Keratinocyte (primary cell): ENCODE measurements at regions not wholly inside any gene's neighbourhood (a gene's known extent, or its start where the extent isn't known, plus 50 kb on each side); places are given as distances from the start of the nearest gene placed in this dataset.
"Not testable (repeated sequence)": the region's sequence is repeated elsewhere in the genome, so short reads cannot be mapped to it uniquely, and the experiment has no call there.

ENCODE experiments used
- DNase-seq: peaks from one replicate; pipeline ENCODE4 v3.0.0-alpha.2; 2011; ENCODE audit warnings: low read depth, missing footprints, low spot score
- FAIRE-seq: peaks from 2 replicates; lab custom pipeline; 2011; peaks lifted over from hg19 to GRCh38; lab: Jason Lieb, UNC
- H2AFZ ChIP-seq: 2 replicates; pipeline ENCODE4 v1.6.0; 2012; ENCODE audit warnings: low read length, control low read depth, inconsistent platforms; ENCODE audit not compliant: control insufficient read depth
- H3K27ac ChIP-seq: 2 replicates; pipeline ENCODE4 v1.5.1; 2011; ENCODE audit warnings: low read length; ENCODE audit not compliant: control insufficient read depth, insufficient read depth
- H3K27me3 ChIP-seq: 3 replicates; pipeline ENCODE4 v1.6.0; 2011; ENCODE audit warnings: low read length; ENCODE audit not compliant: control insufficient read depth, insufficient read depth; ENCODE audit errors: extremely low read depth
- H3K36me3 ChIP-seq, 2 experiments: 2 replicates in 1 of 2; 3 replicates in 1 of 2; pipeline ENCODE4 v1.5.1; 2011; ENCODE audit warnings: low read length in 2 of 2, mild to moderate bottlenecking in 1 of 2; ENCODE audit not compliant: control insufficient read depth in 2 of 2, insufficient read depth in 2 of 2; ENCODE audit errors: extremely low read depth in 1 of 2
- H3K4me1 ChIP-seq: 3 replicates; pipeline ENCODE4 v1.5.1; 2011; ENCODE audit warnings: low read length; ENCODE audit not compliant: control insufficient read depth, insufficient read depth; ENCODE audit errors: extremely low read depth
- H3K4me2 ChIP-seq: 3 replicates; pipeline ENCODE4 v1.6.0; 2011; ENCODE audit warnings: low read depth, low read length; ENCODE audit not compliant: control insufficient read depth, insufficient read depth; ENCODE audit errors: extremely low read depth
- H3K4me3 ChIP-seq, 3 experiments: fragments of 200-600 bp in 1 of 3; sonication (generic) in 1 of 3; 2 replicates in 2 of 3; 3 replicates in 1 of 3; pipeline ENCODE4 v1.5.1; 2011 to 2016; ENCODE audit warnings: low read length in 3 of 3, mild to moderate bottlenecking in 3 of 3, control low read depth in 2 of 3, inconsistent platforms in 1 of 3, low read depth in 1 of 3, mixed read lengths in 1 of 3, mixed run types in 1 of 3, moderate library complexity in 1 of 3; ENCODE audit not compliant: control insufficient read depth in 2 of 3, insufficient read depth in 2 of 3; ENCODE audit errors: extremely low read depth in 1 of 3
- H3K79me2 ChIP-seq: 2 replicates; pipeline ENCODE4 v1.6.0; 2012; ENCODE audit warnings: low read length; ENCODE audit not compliant: control insufficient read depth, insufficient read depth
- H3K9ac ChIP-seq: 3 replicates; pipeline ENCODE4 v1.6.0; 2011; ENCODE audit warnings: low read length; ENCODE audit not compliant: control insufficient read depth, insufficient read depth; ENCODE audit errors: extremely low read depth
- H3K9me1 ChIP-seq: 3 replicates; pipeline ENCODE4 v1.6.0; 2011; ENCODE audit warnings: low read length; ENCODE audit not compliant: control insufficient read depth, insufficient read depth; ENCODE audit errors: extremely low read depth
- H3K9me3 ChIP-seq: 2 replicates; pipeline ENCODE4 v1.5.1; 2012; ENCODE audit warnings: low read depth, low read length; ENCODE audit not compliant: control insufficient read depth
- H4K20me1 ChIP-seq: 3 replicates; pipeline ENCODE4 v1.6.0; 2011; ENCODE audit warnings: low read length; ENCODE audit not compliant: control insufficient read depth, insufficient read depth; ENCODE audit errors: extremely low read depth
- EZH2 ChIP-seq: IDR thresholded peaks from one replicate; pipeline ENCODE4 v1.6.1; 2012; ENCODE audit warnings: inconsistent platforms, mild to moderate bottlenecking, low read length, moderate library complexity
- dilution Hi-C: fragments of 300-500 bp; cut with MboI; formaldehyde crosslinking; loops from one replicate; pipeline ENCODE4 v1.7.0; 2020; ENCODE audit warnings: low sequenced_read_pairs; ENCODE audit not compliant: extremely low pct_ligation_motif_present
- TF ChIP-seq, protein P1 (sequence below), 3 experiments: IDR thresholded peaks in 1 of 3; conservative IDR thresholded peaks in 1 of 3; optimal IDR thresholded peaks in 1 of 3; 2 replicates in 2 of 3; 3 replicates in 1 of 3; pipeline versions ENCODE3 to v1.5.1; 2011; ENCODE audit warnings: low read length in 3 of 3, mild to moderate bottlenecking in 3 of 3, moderate library complexity in 2 of 3, control low read depth in 1 of 3, inconsistent platforms in 1 of 3; ENCODE audit not compliant: insufficient read depth in 2 of 3; ENCODE audit errors: extremely low read depth in 1 of 3

DNA sequence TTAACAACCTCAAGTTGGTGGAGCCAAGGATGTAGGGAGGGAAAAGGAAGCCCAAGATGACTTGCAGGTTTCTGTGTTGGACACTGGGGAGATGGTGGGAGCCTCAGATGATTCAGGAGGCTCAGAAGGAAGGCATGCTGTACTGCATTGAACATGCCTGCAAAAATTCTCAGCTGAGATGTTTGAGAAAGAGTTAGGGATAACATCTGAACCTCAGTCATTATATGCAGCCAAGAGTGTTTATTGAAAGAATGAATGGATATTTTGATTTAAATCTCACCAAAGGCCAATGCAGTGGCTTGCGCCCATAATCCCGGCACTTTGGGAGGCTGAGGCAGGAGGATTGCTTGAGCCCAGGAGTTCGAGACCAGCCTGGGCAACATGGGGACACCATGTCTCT is 243.0 kb downstream of the MYCN start:
- DNase-seq, result no peak
- dilution Hi-C loops, result no loop called here
- H3K36me3 ChIP-seq, result no peaks in the 10 kb centered on the region
- no peaks in the 10 kb centered on the region for H3K4me1 ChIP-seq
- H3K9me1 ChIP-seq, result no peaks in the 10 kb centered on the region
- H4K20me1 ChIP-seq, result no peaks in the 10 kb centered on the region
- H3K4me3 ChIP-seq, result no peak overlapping the region
- no peak overlapping the region for H2AFZ ChIP-seq
- TF ChIP-seq EZH2, result no peak
- TF ChIP-seq, protein P1, sequence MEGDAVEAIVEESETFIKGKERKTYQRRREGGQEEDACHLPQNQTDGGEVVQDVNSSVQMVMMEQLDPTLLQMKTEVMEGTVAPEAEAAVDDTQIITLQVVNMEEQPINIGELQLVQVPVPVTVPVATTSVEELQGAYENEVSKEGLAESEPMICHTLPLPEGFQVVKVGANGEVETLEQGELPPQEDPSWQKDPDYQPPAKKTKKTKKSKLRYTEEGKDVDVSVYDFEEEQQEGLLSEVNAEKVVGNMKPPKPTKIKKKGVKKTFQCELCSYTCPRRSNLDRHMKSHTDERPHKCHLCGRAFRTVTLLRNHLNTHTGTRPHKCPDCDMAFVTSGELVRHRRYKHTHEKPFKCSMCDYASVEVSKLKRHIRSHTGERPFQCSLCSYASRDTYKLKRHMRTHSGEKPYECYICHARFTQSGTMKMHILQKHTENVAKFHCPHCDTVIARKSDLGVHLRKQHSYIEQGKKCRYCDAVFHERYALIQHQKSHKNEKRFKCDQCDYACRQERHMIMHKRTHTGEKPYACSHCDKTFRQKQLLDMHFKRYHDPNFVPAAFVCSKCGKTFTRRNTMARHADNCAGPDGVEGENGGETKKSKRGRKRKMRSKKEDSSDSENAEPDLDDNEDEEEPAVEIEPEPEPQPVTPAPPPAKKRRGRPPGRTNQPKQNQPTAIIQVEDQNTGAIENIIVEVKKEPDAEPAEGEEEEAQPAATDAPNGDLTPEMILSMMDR (optimal IDR thresholded peaks at IDR 0.05 in 1 of 3, IDR thresholded peaks at IDR 0.05 in 1 of 3, conservative IDR thresholded peaks at IDR 0.05 in 1 of 3; ENCODE audit: extremely low read depth in 1 of 3, insufficient read depth in 2 of 3, low read length in 3 of 3), result no peak
- H3K9ac ChIP-seq, result no peak overlapping the region
- H3K27me3 ChIP-seq, result no peaks in the 10 kb centered on the region
- no peaks in the 10 kb centered on the region for H3K79me2 ChIP-seq
- H3K9me3 ChIP-seq, result no peaks in the 10 kb centered on the region
- H3K4me2 ChIP-seq, result no peak overlapping the region
- H3K27ac ChIP-seq, result no peak overlapping the region
- FAIRE-seq, result no peak

DNA sequence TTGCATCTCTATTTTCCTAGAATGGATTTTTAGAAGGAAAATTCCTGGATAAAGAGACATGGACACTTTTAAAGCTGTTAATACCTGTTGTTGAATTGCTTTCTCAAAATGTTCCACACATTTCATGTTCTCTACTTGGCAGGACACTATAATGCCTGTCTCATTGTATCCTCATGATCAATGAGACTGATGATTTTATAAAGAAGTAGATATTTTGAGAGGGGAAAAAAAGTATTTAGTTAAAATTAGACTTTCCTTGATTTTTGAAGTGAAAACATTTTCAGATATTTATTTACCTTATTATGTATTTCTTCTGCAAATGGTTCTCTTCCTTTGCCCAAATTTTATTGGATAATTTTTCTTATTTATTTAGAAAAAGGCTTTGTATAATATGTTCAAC is 242.5 kb downstream of the MYCN start:
- TF ChIP-seq, protein P1 (optimal IDR thresholded peaks at IDR 0.05 in 1 of 3, IDR thresholded peaks at IDR 0.05 in 1 of 3, conservative IDR thresholded peaks at IDR 0.05 in 1 of 3; ENCODE audit: extremely low read depth in 1 of 3, insufficient read depth in 2 of 3, low read length in 3 of 3), result no peak
- no peak for TF ChIP-seq EZH2
- no peaks in the 10 kb centered on the region for H3K36me3 ChIP-seq
- no peak overlapping the region for H3K4me3 ChIP-seq
- DNase-seq, result no peak
- H3K4me1 ChIP-seq, result no peaks in the 10 kb centered on the region
- H4K20me1 ChIP-seq, result no peaks in the 10 kb centered on the region
- no peak overlapping the region for H3K27ac ChIP-seq
- H3K9me1 ChIP-seq, result no peaks in the 10 kb centered on the region
- H3K4me2 ChIP-seq, result no peak overlapping the region
- H2AFZ ChIP-seq, result no peak overlapping the region
- H3K9me3 ChIP-seq, result no peaks in the 10 kb centered on the region
- dilution Hi-C loops, result no loop called here
- H3K9ac ChIP-seq, result no peak overlapping the region
- H3K27me3 ChIP-seq, result no peaks in the 10 kb centered on the region
- no peaks in the 10 kb centered on the region for H3K79me2 ChIP-seq
- FAIRE-seq, result no peak

DNA sequence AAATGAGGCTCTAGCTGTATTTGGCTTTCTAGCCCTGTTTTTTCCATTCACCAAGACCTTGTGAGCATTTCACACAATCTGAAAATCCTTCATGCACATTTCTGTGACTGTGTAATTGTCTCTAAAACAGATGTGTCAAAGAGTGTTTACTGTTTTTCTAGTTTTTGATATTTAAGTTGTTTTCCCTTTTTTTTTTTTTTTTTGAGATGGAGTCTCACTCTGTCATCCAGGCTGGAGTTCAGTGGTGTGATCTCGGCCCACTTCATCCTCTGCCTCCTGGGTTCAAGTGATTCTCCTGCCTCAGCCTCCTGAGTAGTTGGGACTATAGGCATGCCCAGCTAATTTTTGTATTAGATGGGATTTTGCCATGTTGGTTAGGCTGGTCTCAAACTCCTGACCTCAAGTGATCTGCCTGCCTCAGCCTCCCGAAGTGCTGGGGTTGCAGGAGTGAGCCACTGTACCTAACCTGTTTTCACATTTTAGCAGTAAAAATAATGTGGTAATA is 242.0 kb downstream of the MYCN start:
- H3K4me2 ChIP-seq, H4K20me1 ChIP-seq, H3K9me1 ChIP-seq, H3K79me2 ChIP-seq, H3K27me3 ChIP-seq, H3K27ac ChIP-seq, H3K4me1 ChIP-seq, FAIRE-seq, H3K36me3 ChIP-seq, dilution Hi-C loops, H2AFZ ChIP-seq, H3K4me3 ChIP-seq, H3K9me3 ChIP-seq, DNase-seq, H3K9ac ChIP-seq: not testable (repeated sequence)
